Nephron progenitor cell (in vitro differentiated cells): ENCODE measurements at regions not wholly inside any gene's neighbourhood (a gene's known extent, or its start where the extent isn't known, plus 50 kb on each side); places are given as distances from the start of the nearest gene placed in this dataset.
A peak's percentile ranks its signal among the peaks of the same experiment; 100 is the strongest.

ENCODE experiments used
- DNase-seq: peaks from one replicate; pipeline ENCODE4 v3.0.0; 2021
- H3K27ac Mint-ChIP-seq: 2 replicates; pipeline ENCODE4 v1.8.0; 2021; ENCODE audit warnings: mild to moderate bottlenecking, moderate library complexity, mixed read lengths
- H3K27me3 Mint-ChIP-seq: 2 replicates; pipeline ENCODE4 v1.8.0; 2021; ENCODE audit warnings: mild to moderate bottlenecking, low read depth, mixed read lengths; ENCODE audit not compliant: poor library complexity
- H3K36me3 Mint-ChIP-seq: 2 replicates; pipeline ENCODE4 v1.8.0; 2021; ENCODE audit warnings: low read depth, mixed read lengths
- H3K4me1 Mint-ChIP-seq: 2 replicates; pipeline ENCODE4 v1.8.0; 2021; ENCODE audit warnings: mixed read lengths
- H3K4me3 Mint-ChIP-seq: 2 replicates; pipeline ENCODE4 v1.8.0; 2021; ENCODE audit warnings: mild to moderate bottlenecking, moderate library complexity, mixed read lengths
- H3K9me3 Mint-ChIP-seq: 2 replicates; pipeline ENCODE4 v1.8.0; 2021; ENCODE audit warnings: mild to moderate bottlenecking, moderate library complexity, mixed read lengths
- CTCF ChIP-seq: fragments of 200-600 bp; sonication (generic); IDR thresholded peaks from 2 replicates; pipeline ENCODE4 v1.5.0; 2021; ENCODE audit warnings: antibody characterized with exemption

GRCh38 chr6:14428269-14428668, 310.7 kb downstream of the CD83 start:
- peaks cover 9% of the 10 kb centered on the region for H3K27me3 Mint-ChIP-seq

GRCh38 chr6:14429396-14429795, 311.8 kb downstream of the CD83 start:
- H3K4me3 Mint-ChIP-seq, result no peak overlapping the region
- peaks cover 18% of the 10 kb centered on the region for H3K4me1 Mint-ChIP-seq
- peak; percentile 20 for DNase-seq
- peak overlapping the region; percentile 3 for H3K27ac Mint-ChIP-seq
- H3K36me3 Mint-ChIP-seq, result no peaks in the 10 kb centered on the region
- H3K27me3 Mint-ChIP-seq, result peaks cover 6% of the 10 kb centered on the region
- peaks cover 10% of the 10 kb centered on the region for H3K9me3 Mint-ChIP-seq
- no peak for TF ChIP-seq CTCF

More at GRCh38 chr6:14428269-14428668, 310.7 kb downstream of the CD83 start:
- no peaks in the 10 kb centered on the region for H3K36me3 Mint-ChIP-seq
- no peak overlapping the region for H3K27ac Mint-ChIP-seq
- no peak for TF ChIP-seq CTCF
- peaks cover 22% of the 10 kb centered on the region for H3K4me1 Mint-ChIP-seq
- DNase-seq, result no peak
- H3K4me3 Mint-ChIP-seq, result no peak overlapping the region
- H3K9me3 Mint-ChIP-seq, result peaks cover 4% of the 10 kb centered on the region

GRCh38 chr6:14430218-14430617, 312.6 kb downstream of the CD83 start:
- Mint-ChIP-seq H3K9me3 (peaks cover 10% of the 10 kb centered on the region), H3K36me3 (no peaks in the 10 kb centered on the region), H3K4me3 (no peak overlapping the region), H3K4me1 (peaks cover 19% of the 10 kb centered on the region), H3K27me3 (peaks cover 6% of the 10 kb centered on the region), H3K27ac (no peak overlapping the region)
- no peak for DNase-seq
- TF ChIP-seq CTCF, result no peak

GRCh38 chr6:14431385-14432330, 314.1 kb downstream of the CD83 start:
- Mint-ChIP-seq H3K27me3 (no peaks in the 10 kb centered on the region), H3K9me3 (peaks cover 10% of the 10 kb centered on the region), H3K4me3 (no peak overlapping the region), H3K4me1 (peaks cover 33% of the 10 kb centered on the region), H3K36me3 (no peaks in the 10 kb centered on the region), H3K27ac (no peak overlapping the region)
- DNase-seq, result no peak
- no peak for TF ChIP-seq CTCF

GRCh38 chr6:14434916-14435690, 317.5 kb downstream of the CD83 start:
- H3K36me3 Mint-ChIP-seq, result no peaks in the 10 kb centered on the region

More at GRCh38 chr6:14434916-14435690, 317.5 kb downstream of the CD83 start:
- no peak for TF ChIP-seq CTCF
- no peaks in the 10 kb centered on the region for H3K27me3 Mint-ChIP-seq
- H3K4me1 Mint-ChIP-seq, result peaks cover 44% of the 10 kb centered on the region
- H3K4me3 Mint-ChIP-seq, result no peak overlapping the region
- no peak for DNase-seq
- no peak overlapping the region for H3K27ac Mint-ChIP-seq
- peaks cover 10% of the 10 kb centered on the region for H3K9me3 Mint-ChIP-seq
